ENCODE measurements at regions not wholly inside any gene's neighbourhood (a gene's known extent, or its start where the extent isn't known, plus 50 kb on each side); places are given as distances from the start of the nearest gene placed in this dataset.

DNA sequence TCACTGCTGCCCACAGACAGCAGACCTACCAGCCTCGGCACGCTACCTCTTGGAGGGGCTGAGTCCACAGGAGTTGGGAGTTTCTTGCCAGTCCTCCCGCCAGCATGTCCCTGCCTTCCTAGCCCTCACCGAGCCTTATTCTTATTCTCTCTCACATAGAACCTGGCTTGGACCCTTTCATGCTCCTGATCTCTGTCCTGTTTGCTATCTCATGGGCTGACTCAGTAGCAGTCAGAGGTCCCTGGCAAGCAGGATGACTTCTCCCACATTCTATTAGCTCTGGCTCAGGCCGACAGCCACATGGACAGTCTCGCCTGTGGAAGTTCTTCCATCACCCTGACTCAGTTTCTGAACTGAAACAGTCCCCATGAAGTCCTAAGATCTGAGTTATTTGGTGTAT is 79.5 kb upstream of the ADRA1D start:
- H3K4me3 Mint-ChIP-seq: no peak overlapping the region
- H3K56ac ChIP-seq (ENCODE audit: insufficient read length, low read depth, low read length): no peak overlapping the region
- no peaks in the 10 kb centered on the region for H3K4me1 ChIP-seq (ENCODE audit: insufficient read depth, low read length)
- no peak overlapping the region for H3K9ac ChIP-seq (ENCODE audit: extremely low read depth, insufficient read length, low read length)
- no peak overlapping the region for H4K8ac ChIP-seq (replicated peaks; ENCODE audit: insufficient read length, low read depth, low read length)
- H3K9me3 Mint-ChIP-seq: no peaks in the 10 kb centered on the region
- WGBS (ENCODE audit: extremely low coverage, insufficient read length, low lambda C conversion rate): no CpG with 5 or more reads among the region's 6 CpGs
- no peak overlapping the region for H2BK120ac ChIP-seq (ENCODE audit: low read depth, low read length, poor library complexity, severe bottlenecking)
- no peaks in the 10 kb centered on the region for H3K27me3 ChIP-seq (ENCODE audit: insufficient read depth, low read length)
- no peak overlapping the region for H3T11ph ChIP-seq (ENCODE audit: low read length)
- H3K36me3 Mint-ChIP-seq (ENCODE audit: insufficient read depth in 1 of 3, low read depth in 3 of 3): no peaks in the 10 kb centered on the region; a peak in 1 of 7 replicates
- TF ChIP-seq, protein P1, sequence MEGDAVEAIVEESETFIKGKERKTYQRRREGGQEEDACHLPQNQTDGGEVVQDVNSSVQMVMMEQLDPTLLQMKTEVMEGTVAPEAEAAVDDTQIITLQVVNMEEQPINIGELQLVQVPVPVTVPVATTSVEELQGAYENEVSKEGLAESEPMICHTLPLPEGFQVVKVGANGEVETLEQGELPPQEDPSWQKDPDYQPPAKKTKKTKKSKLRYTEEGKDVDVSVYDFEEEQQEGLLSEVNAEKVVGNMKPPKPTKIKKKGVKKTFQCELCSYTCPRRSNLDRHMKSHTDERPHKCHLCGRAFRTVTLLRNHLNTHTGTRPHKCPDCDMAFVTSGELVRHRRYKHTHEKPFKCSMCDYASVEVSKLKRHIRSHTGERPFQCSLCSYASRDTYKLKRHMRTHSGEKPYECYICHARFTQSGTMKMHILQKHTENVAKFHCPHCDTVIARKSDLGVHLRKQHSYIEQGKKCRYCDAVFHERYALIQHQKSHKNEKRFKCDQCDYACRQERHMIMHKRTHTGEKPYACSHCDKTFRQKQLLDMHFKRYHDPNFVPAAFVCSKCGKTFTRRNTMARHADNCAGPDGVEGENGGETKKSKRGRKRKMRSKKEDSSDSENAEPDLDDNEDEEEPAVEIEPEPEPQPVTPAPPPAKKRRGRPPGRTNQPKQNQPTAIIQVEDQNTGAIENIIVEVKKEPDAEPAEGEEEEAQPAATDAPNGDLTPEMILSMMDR (conservative IDR thresholded peaks at IDR 0.05): no peak
- peaks cover 4% of the 10 kb centered on the region for H3K27me3 Mint-ChIP-seq (ENCODE audit: low read depth)
- no peak overlapping the region for H3K4ac ChIP-seq (ENCODE audit: low read depth, low read length)
- no peak overlapping the region for H2BK12ac ChIP-seq (ENCODE audit: insufficient read length, low read depth, low read length)
- H3K4me1 Mint-ChIP-seq: no peaks in the 10 kb centered on the region
- no peak overlapping the region for H2BK20ac ChIP-seq (ENCODE audit: low read depth, low read length, poor library complexity, severe bottlenecking)
- H3K18ac ChIP-seq (ENCODE audit: insufficient read length, low read depth, low read length): no peak overlapping the region
- H2BK5ac ChIP-seq (ENCODE audit: insufficient read length, low read length): no peak overlapping the region
- no peak overlapping the region for H3K27ac Mint-ChIP-seq
- no peaks in the 10 kb centered on the region for H3K79me1 ChIP-seq (ENCODE audit: insufficient read depth, low read depth, low read length, poor library complexity, severe bottlenecking)
- no peaks in the 10 kb centered on the region for H3K79me2 ChIP-seq (ENCODE audit: insufficient read depth, low read length)
- H2BK15ac ChIP-seq (ENCODE audit: low read depth, low read length): no peak overlapping the region
- no peak overlapping the region for H4K5ac ChIP-seq (ENCODE audit: insufficient read length, low read depth, low read length)
- no peak overlapping the region for H3K4me2 ChIP-seq (ENCODE audit: insufficient read depth, insufficient read length, low read length)
- no peak overlapping the region for H4K91ac ChIP-seq (ENCODE audit: insufficient read length, low read depth, low read length)
- H3K23ac ChIP-seq (ENCODE audit: insufficient read length, low read depth, low read length): no peak overlapping the region
- no peaks in the 10 kb centered on the region for H4K20me1 ChIP-seq (ENCODE audit: control insufficient read depth, insufficient read depth, insufficient read length)
- no peak overlapping the region for H2AK5ac ChIP-seq (ENCODE audit: insufficient read length, low read length)
- no peak for DNase-seq
- no peaks in the 10 kb centered on the region for H3K23me2 ChIP-seq (ENCODE audit: insufficient read length, low read depth, low read length, poor library complexity, severe bottlenecking)
- H3K27ac ChIP-seq (ENCODE audit: insufficient read length, low read depth, low read length): no peak overlapping the region
- H2AFZ ChIP-seq (ENCODE audit: low read length): no peak overlapping the region
- no peak overlapping the region for H3K14ac ChIP-seq (ENCODE audit: insufficient read depth, low read length)
- H3K9me3 ChIP-seq (ENCODE audit: control insufficient read depth, low read depth, low read length): no peaks in the 10 kb centered on the region

Measured in H9 (cell line).